Erythroblast (primary cell): ENCODE measurements at regions not wholly inside any gene's neighbourhood (a gene's known extent, or its start where the extent isn't known, plus 50 kb on each side); places are given as distances from the start of the nearest gene placed in this dataset.

Experiments
- GATA1 ChIP-seq: IDR thresholded peaks from 2 replicates; pipeline ENCODE4 v1.6.1; 2011; ENCODE audit warnings: low read depth, mild to moderate bottlenecking, control low read depth, low read length, moderate library complexity
- POLR2A ChIP-seq: IDR thresholded peaks from 2 replicates; pipeline ENCODE4 v1.6.1; 2011; ENCODE audit warnings: mild to moderate bottlenecking, low read length

- TF ChIP-seq POLR2A (no peak), GATA1 (no peak)
Measured at GRCh38 chr1:5491207-5491904, 500.9 kb downstream of the NPHP4 start.
